ENCODE measurements at regions not wholly inside any gene's neighbourhood (a gene's known extent, or its start where the extent isn't known, plus 50 kb on each side); places are given as distances from the start of the nearest gene placed in this dataset.

DNA sequence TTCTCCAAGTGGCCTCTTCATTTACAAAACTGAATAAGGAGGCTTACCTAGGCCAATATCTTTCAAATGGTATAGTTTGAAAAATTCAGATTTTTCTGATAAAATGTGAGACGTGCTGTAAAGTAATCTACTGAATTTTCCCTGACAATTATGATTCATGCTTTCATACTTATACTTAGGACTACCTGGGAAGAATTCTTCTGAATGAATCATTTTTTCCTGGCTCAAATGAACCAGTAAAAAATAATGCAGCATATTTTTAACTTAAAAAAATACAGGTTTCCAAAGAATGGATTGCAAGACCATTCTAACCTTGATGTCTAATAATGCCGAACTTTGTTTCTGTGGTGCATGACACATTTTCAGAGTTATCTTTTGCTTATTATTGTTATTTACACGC, 375.4 kb downstream of the ZNF674 start (continued):
- TF ChIP-seq, protein P1, sequence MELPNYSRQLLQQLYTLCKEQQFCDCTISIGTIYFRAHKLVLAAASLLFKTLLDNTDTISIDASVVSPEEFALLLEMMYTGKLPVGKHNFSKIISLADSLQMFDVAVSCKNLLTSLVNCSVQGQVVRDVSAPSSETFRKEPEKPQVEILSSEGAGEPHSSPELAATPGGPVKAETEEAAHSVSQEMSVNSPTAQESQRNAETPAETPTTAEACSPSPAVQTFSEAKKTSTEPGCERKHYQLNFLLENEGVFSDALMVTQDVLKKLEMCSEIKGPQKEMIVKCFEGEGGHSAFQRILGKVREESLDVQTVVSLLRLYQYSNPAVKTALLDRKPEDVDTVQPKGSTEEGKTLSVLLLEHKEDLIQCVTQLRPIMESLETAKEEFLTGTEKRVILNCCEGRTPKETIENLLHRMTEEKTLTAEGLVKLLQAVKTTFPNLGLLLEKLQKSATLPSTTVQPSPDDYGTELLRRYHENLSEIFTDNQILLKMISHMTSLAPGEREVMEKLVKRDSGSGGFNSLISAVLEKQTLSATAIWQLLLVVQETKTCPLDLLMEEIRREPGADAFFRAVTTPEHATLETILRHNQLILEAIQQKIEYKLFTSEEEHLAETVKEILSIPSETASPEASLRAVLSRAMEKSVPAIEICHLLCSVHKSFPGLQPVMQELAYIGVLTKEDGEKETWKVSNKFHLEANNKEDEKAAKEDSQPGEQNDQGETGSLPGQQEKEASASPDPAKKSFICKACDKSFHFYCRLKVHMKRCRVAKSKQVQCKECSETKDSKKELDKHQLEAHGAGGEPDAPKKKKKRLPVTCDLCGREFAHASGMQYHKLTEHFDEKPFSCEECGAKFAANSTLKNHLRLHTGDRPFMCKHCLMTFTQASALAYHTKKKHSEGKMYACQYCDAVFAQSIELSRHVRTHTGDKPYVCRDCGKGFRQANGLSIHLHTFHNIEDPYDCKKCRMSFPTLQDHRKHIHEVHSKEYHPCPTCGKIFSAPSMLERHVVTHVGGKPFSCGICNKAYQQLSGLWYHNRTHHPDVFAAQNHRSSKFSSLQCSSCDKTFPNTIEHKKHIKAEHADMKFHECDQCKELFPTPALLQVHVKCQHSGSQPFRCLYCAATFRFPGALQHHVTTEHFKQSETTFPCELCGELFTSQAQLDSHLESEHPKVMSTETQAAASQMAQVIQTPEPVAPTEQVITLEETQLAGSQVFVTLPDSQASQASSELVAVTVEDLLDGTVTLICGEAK (IDR thresholded peaks at IDR 0.05): no peak
- TF ChIP-seq, protein P1 (CRISPR knock-in tag; IDR thresholded peaks at IDR 0.05): no peak
- TF ChIP-seq NR1H2 (CRISPR knock-in tag; IDR thresholded peaks at IDR 0.05; ENCODE audit: borderline replicate concordance, low read depth): no peak

DNA sequence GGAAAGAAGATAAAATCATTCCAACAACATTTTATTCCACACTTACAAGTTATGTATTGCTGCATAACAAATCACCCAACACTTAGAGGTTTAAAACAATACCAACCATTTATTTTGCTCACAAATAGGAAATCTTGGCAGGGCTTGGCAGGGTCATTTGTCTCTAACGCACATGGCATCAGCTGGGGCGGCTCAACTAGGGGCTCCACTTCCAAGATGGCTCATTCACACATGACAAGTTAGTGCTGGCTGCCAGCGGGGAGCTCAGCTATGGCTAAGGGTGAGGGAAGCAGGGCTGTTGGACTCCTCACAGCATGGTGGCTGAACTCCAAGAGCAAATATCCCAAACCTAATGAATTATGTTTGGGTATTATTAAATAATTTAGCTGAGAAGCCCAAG, 377.0 kb downstream of the ZNF674 start:
- intact Hi-C loops (cut with micrococcal nuclease; ENCODE audit: unreplicated experiment) (no loop called here), in situ Hi-C loops (cut with HindIII; ENCODE audit: extremely low pct_ligation_motif_present, low pct_unique_long_range_greater_than_20kb) (no loop called here)
- ChIA-PET CTCF (ENCODE audit: low intra/inter-chr PET ratio, low total read pairs) (no interaction called here), POLR2A (no interaction called here)
- H3K4me3 ChIP-seq (replicated peaks in 1 of 3; ENCODE audit: insufficient read depth in 1 of 3, low read depth in 2 of 3, low read length in 3 of 3): no peak overlapping the region
- no peak overlapping the region for H3K4me2 ChIP-seq (ENCODE audit: low read depth, low read length)
- H4K20me1 ChIP-seq (ENCODE audit: insufficient read depth, low read length): no peaks in the 10 kb centered on the region
- no peaks in the 10 kb centered on the region for H3K79me2 ChIP-seq (ENCODE audit: insufficient read depth, low read length)
- no peak overlapping the region for H3K9ac ChIP-seq (ENCODE audit: insufficient read depth, low read depth, low read length)
- 85% methylated on average over 3 of the region's 3 CpGs for WGBS (ENCODE audit: low lambda C conversion rate)
- H3K9me3 ChIP-seq (ENCODE audit: low read length): no peaks in the 10 kb centered on the region
- TF ChIP-seq YY1 (IDR thresholded peaks at IDR 0.05; ENCODE audit: insufficient read depth, insufficient replicate concordance, low read depth, low read length): no peak
- TF ChIP-seq ZMYM2 (CRISPR knock-in tag; IDR thresholded peaks at IDR 0.05): no peak
- TF ChIP-seq ZNF678 (CRISPR knock-in tag; IDR thresholded peaks at IDR 0.05): no peak
- no peak for TF ChIP-seq ZNF780A (CRISPR knock-in tag; IDR thresholded peaks at IDR 0.05)
- no peak for TF ChIP-seq ISL2 (CRISPR knock-in tag; IDR thresholded peaks at IDR 0.05)
- no peak for TF ChIP-seq ZFY (CRISPR knock-in tag; IDR thresholded peaks at IDR 0.05)
- no peak for TF ChIP-seq KLF13 (CRISPR knock-in tag; IDR thresholded peaks at IDR 0.05)
- no peak for TF ChIP-seq PRDM4 (CRISPR knock-in tag; IDR thresholded peaks at IDR 0.05; ENCODE audit: borderline replicate concordance)
- no peak for TF ChIP-seq CREBL2 (CRISPR knock-in tag; IDR thresholded peaks at IDR 0.05; ENCODE audit: borderline replicate concordance)
- TF ChIP-seq SRSF9 (IDR thresholded peaks at IDR 0.05; ENCODE audit: borderline replicate concordance, insufficient read depth, low read depth, low read length, poor library complexity, severe bottlenecking): no peak
- no peaks in the 10 kb centered on the region for H3K36me3 ChIP-seq (replicated peaks in 1 of 2; ENCODE audit: control insufficient read depth in 1 of 2, insufficient read depth in 2 of 2, low read length in 2 of 2)
- H3K27ac ChIP-seq (ENCODE audit: extremely low read length, insufficient read depth, low read length): no peak overlapping the region
- no TSS peak for BruUV-seq (replicated peaks)
- FAIRE-seq (no peak), ATAC-seq (no peak), DNase-seq (ENCODE audit: low spot score) (no peak)
- peaks cover 12% of the 10 kb centered on the region; the same call in 1 of the 2 replicates for H3K4me1 ChIP-seq (ENCODE audit: insufficient read depth, low read length)
- H3K27me3 ChIP-seq (ENCODE audit: control insufficient read depth in 1 of 2, insufficient read depth in 2 of 2, low read length in 2 of 2): no peaks in the 10 kb centered on the region
- no peak overlapping the region for H2AFZ ChIP-seq (ENCODE audit: low read length)
